ENCODE measurements at regions not wholly inside any gene's neighbourhood (a gene's known extent, or its start where the extent isn't known, plus 50 kb on each side); places are given as distances from the start of the nearest gene placed in this dataset.
A peak's percentile ranks its signal among the peaks of the same experiment; 100 is the strongest.
"Not testable (repeated sequence)": the region's sequence is repeated elsewhere in the genome, so short reads cannot be mapped to it uniquely, and the experiment has no call there.

DNA sequence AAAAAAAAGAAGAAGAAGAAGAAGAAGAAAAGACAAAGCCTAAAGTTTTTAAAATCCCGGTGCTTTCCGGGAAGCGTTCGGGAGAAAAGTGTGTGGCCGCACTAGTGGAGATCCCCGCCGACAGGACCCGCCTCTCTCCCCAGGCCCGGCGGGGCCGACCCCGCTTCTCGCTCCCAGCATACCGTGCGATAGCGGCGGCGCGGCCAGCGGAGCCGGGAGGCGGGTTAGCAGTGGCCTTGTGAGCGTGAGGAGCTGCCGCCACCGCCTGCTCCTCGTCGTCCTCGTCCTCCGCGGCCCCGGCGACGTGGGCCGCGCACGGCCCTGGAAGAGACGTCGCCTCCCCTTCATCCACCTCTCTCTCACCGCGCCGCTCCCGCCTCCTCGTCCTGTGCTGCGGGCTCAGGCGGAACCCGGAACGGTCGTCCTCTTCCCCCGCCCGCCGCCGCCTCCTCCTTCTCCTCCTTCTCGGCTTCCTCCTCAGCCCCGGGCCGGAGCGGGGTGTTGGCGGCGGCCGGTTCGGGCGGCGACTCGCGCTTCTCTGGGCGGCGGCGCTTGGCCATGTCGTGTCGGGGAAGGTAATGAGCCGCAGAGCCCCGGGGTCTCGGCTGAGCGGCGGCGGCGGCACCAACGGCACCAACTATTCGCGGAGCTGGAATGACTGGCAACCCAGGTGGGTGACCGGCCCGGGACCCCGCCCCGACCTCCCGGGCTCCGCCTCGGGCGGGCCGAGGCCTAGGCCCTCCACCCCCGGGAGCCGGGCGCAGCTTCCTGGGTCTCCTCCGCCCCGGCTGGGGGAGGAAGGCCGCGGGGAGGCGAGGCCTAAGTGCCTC lies 62.6 kb upstream of the CDR2 start:
- WGBS, 2 experiments (ENCODE audit: insufficient coverage in 2 of 2), result 0% methylated on average over 11 to 38 of the region's 96 CpGs
- Histone ChIP-seq H3K4me3 (ENCODE audit: extremely low read depth, insufficient read depth, low read length, poor library complexity, severe bottlenecking) (peak overlapping the region; percentile 64), H3K27ac (ENCODE audit: low read depth, low read length, severe bottlenecking) (peak overlapping the region; percentile 82)
- H3K9me3 ChIP-seq (ENCODE audit: control insufficient read depth, low read length); H3K4me1 ChIP-seq (ENCODE audit: control insufficient read depth, insufficient read depth, low read length, poor library complexity, severe bottlenecking); H3K36me3 ChIP-seq (ENCODE audit: control insufficient read depth, insufficient read depth, low read length): not testable (repeated sequence)

DNA sequence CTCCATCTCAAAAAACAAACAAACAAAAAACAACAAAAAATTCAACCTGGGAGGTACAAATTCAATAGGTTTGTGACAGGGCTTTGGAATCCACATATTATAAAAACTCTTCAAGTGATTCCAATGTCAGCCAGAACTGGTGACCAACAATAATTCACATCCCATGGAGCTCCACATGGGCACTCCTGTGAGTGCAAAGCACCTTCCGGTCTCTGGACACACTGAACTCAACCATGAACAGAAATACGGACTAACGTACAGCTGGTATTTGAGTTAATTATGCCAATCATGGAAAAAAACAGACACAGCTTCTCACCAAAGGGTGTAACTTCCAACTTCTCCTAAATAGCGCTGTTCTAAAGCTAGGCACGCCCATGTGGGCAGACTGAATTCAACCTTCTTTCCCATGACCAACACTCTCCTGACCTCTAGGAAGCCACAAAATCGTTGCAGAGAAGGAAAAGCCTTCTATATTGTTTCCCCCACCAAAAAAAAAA lies 62.0 kb upstream of the CDR2 start:
- WGBS, 2 experiments (ENCODE audit: insufficient coverage in 2 of 2), result no CpG with 5 or more reads among the region's 6 CpGs
- not testable (repeated sequence) for H3K9me3 ChIP-seq (ENCODE audit: control insufficient read depth, low read length); H3K36me3 ChIP-seq (ENCODE audit: control insufficient read depth, insufficient read depth, low read length); H3K4me1 ChIP-seq (ENCODE audit: control insufficient read depth, insufficient read depth, low read length, poor library complexity, severe bottlenecking)
- peak overlapping the region; percentile 82 for H3K27ac ChIP-seq (ENCODE audit: low read depth, low read length, severe bottlenecking)
- peak overlapping the region; percentile 64 for H3K4me3 ChIP-seq (ENCODE audit: extremely low read depth, insufficient read depth, low read length, poor library complexity, severe bottlenecking)

- peaks cover 16% of the 10 kb centered on the region for H3K36me3 ChIP-seq (ENCODE audit: control insufficient read depth, insufficient read depth, low read length)
- H3K4me1 ChIP-seq (ENCODE audit: control insufficient read depth, insufficient read depth, low read length, poor library complexity, severe bottlenecking); H3K9me3 ChIP-seq (ENCODE audit: control insufficient read depth, low read length); H3K27ac ChIP-seq (ENCODE audit: low read depth, low read length, severe bottlenecking); H3K4me3 ChIP-seq (ENCODE audit: extremely low read depth, insufficient read depth, low read length, poor library complexity, severe bottlenecking): not testable (repeated sequence)
- 90 to 98% methylated on average over 4 of the region's 9 CpGs for WGBS, 2 experiments (ENCODE audit: insufficient coverage in 2 of 2)
These were observed 56.9 kb upstream of the CDR2 start for GRCh38 chr16:22431314-22431713.

DNA sequence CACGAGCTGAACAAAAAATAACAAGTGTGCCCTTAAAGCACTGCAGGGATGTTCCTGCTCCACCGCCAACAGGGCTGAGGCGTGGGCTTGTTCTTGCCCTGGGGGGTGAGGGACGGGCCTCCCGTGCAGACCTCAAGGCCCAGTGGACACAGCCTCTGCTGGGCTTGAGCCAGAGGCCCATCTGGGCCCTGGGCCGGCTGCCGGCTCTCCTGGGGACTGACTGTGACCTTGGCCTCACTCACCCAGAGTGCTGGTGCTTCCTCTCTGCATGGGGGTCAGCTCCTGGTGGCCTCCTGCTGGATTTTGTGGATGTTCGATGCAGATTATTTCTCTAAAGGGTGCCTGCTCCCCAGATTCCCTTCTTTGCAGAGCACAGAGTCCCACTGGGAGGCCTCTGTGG lies 54.2 kb upstream of the CDR2 start:
- WGBS, 2 experiments (ENCODE audit: insufficient coverage in 2 of 2), result 93% methylated on average over 8 of the region's 8 CpGs
- peaks cover 26% of the 10 kb centered on the region for H3K36me3 ChIP-seq (ENCODE audit: control insufficient read depth, insufficient read depth, low read length)

GRCh38 chr16:22427556-22427955 lies 53.1 kb upstream of the CDR2 start:
- Histone ChIP-seq H3K36me3 (ENCODE audit: control insufficient read depth, insufficient read depth, low read length) (peaks cover 29% of the 10 kb centered on the region), H3K27ac (ENCODE audit: low read depth, low read length, severe bottlenecking) (no peak overlapping the region), H3K4me1 (ENCODE audit: control insufficient read depth, insufficient read depth, low read length, poor library complexity, severe bottlenecking) (no peaks in the 10 kb centered on the region), H3K9me3 (ENCODE audit: control insufficient read depth, low read length) (no peaks in the 10 kb centered on the region), H3K4me3 (ENCODE audit: extremely low read depth, insufficient read depth, low read length, poor library complexity, severe bottlenecking) (no peak overlapping the region)
- whole genome bisulfite sequencing, 2 experiments (ENCODE audit: insufficient coverage in 2 of 2), result 93% methylated on average over 6 to 9 of the region's 10 CpGs

More for the DNA sequence above, 54.2 kb upstream of the CDR2 start:
- Histone ChIP-seq H3K4me1 (ENCODE audit: control insufficient read depth, insufficient read depth, low read length, poor library complexity, severe bottlenecking) (no peaks in the 10 kb centered on the region), H3K9me3 (ENCODE audit: control insufficient read depth, low read length) (no peaks in the 10 kb centered on the region), H3K27ac (ENCODE audit: low read depth, low read length, severe bottlenecking) (no peak overlapping the region), H3K4me3 (ENCODE audit: extremely low read depth, insufficient read depth, low read length, poor library complexity, severe bottlenecking) (no peak overlapping the region)

GRCh38 chr16:22425847-22426246 lies 51.4 kb upstream of the CDR2 start:
- WGBS, 2 experiments (ENCODE audit: insufficient coverage in 2 of 2), result 89 to 90% methylated on average over 3 to 5 of the region's 5 CpGs
- Histone ChIP-seq H3K4me3 (ENCODE audit: extremely low read depth, insufficient read depth, low read length, poor library complexity, severe bottlenecking) (no peak overlapping the region), H3K4me1 (ENCODE audit: control insufficient read depth, insufficient read depth, low read length, poor library complexity, severe bottlenecking) (no peaks in the 10 kb centered on the region), H3K9me3 (ENCODE audit: control insufficient read depth, low read length) (no peaks in the 10 kb centered on the region), H3K27ac (ENCODE audit: low read depth, low read length, severe bottlenecking) (no peak overlapping the region), H3K36me3 (ENCODE audit: control insufficient read depth, insufficient read depth, low read length) (peaks cover 32% of the 10 kb centered on the region)

DNA sequence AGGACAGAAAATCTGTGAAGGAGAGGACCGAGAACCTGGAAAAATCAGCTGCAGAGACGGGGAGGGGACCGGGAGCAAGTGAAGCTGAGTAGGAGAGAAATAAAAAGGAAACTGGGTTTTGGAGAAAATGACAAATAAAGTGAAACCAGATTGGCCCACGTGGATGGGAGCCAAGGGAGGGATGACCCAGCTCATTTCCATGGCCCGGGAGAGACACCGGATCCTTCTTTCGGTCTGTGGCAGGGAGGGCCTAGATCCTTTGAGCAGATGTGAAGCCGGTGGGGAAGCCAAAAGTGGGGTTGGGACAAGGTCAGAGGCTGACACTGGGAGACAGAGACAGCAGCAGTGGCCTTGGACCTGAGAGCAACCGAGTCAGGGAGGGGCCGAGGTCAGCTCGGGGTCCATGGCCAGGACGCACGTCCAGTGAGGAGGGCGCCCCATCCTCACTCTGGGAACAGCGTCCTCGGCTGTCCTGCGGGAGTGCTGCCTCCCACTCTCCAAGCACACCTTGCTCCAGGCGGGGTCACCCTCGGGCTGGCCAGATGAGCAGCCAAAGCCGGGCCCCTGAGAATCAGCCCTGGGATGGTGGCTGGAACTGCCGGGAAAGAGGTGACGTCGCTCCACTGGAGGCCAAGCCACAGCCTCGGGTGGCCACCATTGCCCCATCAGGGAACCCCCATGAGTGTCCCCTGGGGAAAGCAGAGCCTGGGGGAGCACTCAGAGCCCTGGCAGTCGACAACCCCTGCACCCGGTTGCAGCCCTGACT lies 50.8 kb upstream of the CDR2 start:
- Histone ChIP-seq H3K9me3 (ENCODE audit: control insufficient read depth, low read length) (no peaks in the 10 kb centered on the region), H3K27ac (ENCODE audit: low read depth, low read length, severe bottlenecking) (no peak overlapping the region), H3K4me1 (ENCODE audit: control insufficient read depth, insufficient read depth, low read length, poor library complexity, severe bottlenecking) (no peaks in the 10 kb centered on the region), H3K4me3 (ENCODE audit: extremely low read depth, insufficient read depth, low read length, poor library complexity, severe bottlenecking) (no peak overlapping the region), H3K36me3 (ENCODE audit: control insufficient read depth, insufficient read depth, low read length) (peaks cover 35% of the 10 kb centered on the region)
- WGBS, 2 experiments (ENCODE audit: insufficient coverage in 2 of 2), result 91 to 94% methylated on average over 18 to 24 of the region's 26 CpGs

DNA sequence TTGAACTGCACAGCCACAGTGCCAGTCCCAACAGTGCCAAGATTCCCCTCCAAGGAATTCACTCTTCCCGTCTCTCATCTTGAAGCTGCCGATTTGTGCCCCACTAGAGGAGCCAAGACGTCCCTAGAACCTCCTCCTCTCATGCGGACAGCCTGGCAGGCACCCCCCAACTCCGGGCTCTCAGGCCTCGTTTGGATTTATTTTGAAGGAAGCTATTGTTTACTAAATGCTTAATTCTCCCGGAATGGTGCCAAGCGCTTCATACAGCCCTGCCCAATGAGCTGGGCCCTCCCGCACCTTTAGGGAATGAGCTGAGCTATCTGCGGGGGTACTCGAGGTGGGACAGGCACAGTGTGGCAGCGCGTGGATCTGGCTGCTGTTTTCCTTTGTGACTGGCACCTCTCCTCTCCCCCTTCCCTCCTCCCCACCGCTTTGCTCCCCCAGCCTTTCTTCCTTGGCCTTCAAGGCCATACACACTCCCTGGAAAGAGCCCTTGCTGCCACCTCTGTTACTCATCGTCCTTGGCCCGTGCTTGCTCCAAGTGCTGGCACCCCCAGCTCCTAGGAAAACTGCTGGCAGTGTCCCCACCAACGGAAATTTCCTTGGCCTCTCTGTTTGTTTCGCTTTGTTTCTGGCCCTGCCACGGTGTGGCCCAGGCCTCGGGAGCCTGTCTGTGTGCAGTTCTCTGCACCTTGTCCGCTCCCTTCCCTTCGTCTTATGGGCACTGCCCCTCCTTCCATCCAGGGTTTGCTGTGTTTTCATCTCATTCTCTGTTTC lies 49.9 kb upstream of the CDR2 start:
- Histone ChIP-seq H3K36me3 (ENCODE audit: control insufficient read depth, insufficient read depth, low read length) (peaks cover 33% of the 10 kb centered on the region), H3K4me3 (ENCODE audit: extremely low read depth, insufficient read depth, low read length, poor library complexity, severe bottlenecking) (no peak overlapping the region), H3K4me1 (ENCODE audit: control insufficient read depth, insufficient read depth, low read length, poor library complexity, severe bottlenecking) (no peaks in the 10 kb centered on the region), H3K9me3 (ENCODE audit: control insufficient read depth, low read length) (no peaks in the 10 kb centered on the region), H3K27ac (ENCODE audit: low read depth, low read length, severe bottlenecking) (no peak overlapping the region)
- WGBS, 2 experiments (ENCODE audit: insufficient coverage in 2 of 2), result 93% methylated on average over 16 to 21 of the region's 22 CpGs

Data from mesodermal cell (in vitro differentiated cells).